ENCODE measurements at regions not wholly inside any gene's neighbourhood (a gene's known extent, or its start where the extent isn't known, plus 50 kb on each side); places are given as distances from the start of the nearest gene placed in this dataset.

DNA sequence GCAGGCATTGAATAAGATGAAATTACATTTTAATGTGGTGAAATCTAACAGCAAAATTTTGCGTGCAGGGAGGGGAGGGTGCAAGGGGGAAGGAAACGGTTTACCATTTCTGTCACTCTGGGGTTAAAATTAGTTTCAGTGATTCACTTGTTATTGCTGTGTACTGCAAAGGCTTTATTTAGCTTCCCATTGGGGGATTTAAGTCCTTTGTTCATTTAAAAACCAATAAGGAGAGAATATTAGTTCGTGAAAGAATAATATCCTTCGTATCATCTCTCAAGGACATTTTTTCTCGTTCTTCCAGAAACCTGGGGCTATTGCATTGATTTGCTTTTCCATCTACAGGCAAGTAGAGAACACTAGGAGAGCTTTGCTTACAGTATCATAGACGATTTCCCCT lies 667.8 kb upstream of the RGMB start:
- Mint-ChIP-seq H3K27ac (ENCODE audit: unreplicated experiment) (no peak overlapping the region), H3K27me3 (ENCODE audit: insufficient read depth, unreplicated experiment) (peaks cover 4% of the 10 kb centered on the region), H3K4me1 (ENCODE audit: low read depth, unreplicated experiment) (no peaks in the 10 kb centered on the region), H3K36me3 (ENCODE audit: insufficient read depth, unreplicated experiment) (no peaks in the 10 kb centered on the region), H3K9me3 (ENCODE audit: unreplicated experiment) (no peaks in the 10 kb centered on the region), H3K4me3 (ENCODE audit: unreplicated experiment) (no peak overlapping the region)
- ChIA-PET CTCF (no interaction called here), POLR2A (no interaction called here)
- no peaks in the 10 kb centered on the region for H3K27me3 ChIP-seq (replicated peaks; ENCODE audit: control insufficient read depth, insufficient read depth, low read length)
- H3K9me3 ChIP-seq, result no peaks in the 10 kb centered on the region
- no peak overlapping the region for H3K4me3 ChIP-seq (ENCODE audit: low read depth, low read length)
- no peak for DNase-seq
- TF ChIP-seq, protein P1, sequence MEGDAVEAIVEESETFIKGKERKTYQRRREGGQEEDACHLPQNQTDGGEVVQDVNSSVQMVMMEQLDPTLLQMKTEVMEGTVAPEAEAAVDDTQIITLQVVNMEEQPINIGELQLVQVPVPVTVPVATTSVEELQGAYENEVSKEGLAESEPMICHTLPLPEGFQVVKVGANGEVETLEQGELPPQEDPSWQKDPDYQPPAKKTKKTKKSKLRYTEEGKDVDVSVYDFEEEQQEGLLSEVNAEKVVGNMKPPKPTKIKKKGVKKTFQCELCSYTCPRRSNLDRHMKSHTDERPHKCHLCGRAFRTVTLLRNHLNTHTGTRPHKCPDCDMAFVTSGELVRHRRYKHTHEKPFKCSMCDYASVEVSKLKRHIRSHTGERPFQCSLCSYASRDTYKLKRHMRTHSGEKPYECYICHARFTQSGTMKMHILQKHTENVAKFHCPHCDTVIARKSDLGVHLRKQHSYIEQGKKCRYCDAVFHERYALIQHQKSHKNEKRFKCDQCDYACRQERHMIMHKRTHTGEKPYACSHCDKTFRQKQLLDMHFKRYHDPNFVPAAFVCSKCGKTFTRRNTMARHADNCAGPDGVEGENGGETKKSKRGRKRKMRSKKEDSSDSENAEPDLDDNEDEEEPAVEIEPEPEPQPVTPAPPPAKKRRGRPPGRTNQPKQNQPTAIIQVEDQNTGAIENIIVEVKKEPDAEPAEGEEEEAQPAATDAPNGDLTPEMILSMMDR (IDR thresholded peaks at IDR 0.05; ENCODE audit: insufficient read depth in 1 of 2, low read depth in 1 of 2, low read length in 1 of 2, severe bottlenecking in 1 of 2, unreplicated experiment in 1 of 2), result no peak
- intact Hi-C loops (cut with micrococcal nuclease; ENCODE audit: unreplicated experiment), result no loop called here
- no peaks in the 10 kb centered on the region for H3K36me3 ChIP-seq (ENCODE audit: control insufficient read depth, insufficient read depth, low read length)
- BruUV-seq (replicated peaks), result no TSS peak
- H3K4me1 ChIP-seq, result no peaks in the 10 kb centered on the region

- no peaks in the 10 kb centered on the region for H3K36me3 Mint-ChIP-seq (ENCODE audit: insufficient read depth, unreplicated experiment)
- H3K9me3 Mint-ChIP-seq (ENCODE audit: unreplicated experiment), result no peaks in the 10 kb centered on the region
- Histone ChIP-seq H3K9me3 (no peaks in the 10 kb centered on the region), H3K36me3 (ENCODE audit: control insufficient read depth, insufficient read depth, low read length) (no peaks in the 10 kb centered on the region), H3K4me1 (no peaks in the 10 kb centered on the region), H3K27me3 (replicated peaks; ENCODE audit: control insufficient read depth, insufficient read depth, low read length) (no peaks in the 10 kb centered on the region), H3K4me3 (ENCODE audit: low read depth, low read length) (no peak overlapping the region)
- ChIA-PET POLR2A (no interaction called here), CTCF (no interaction called here)
- H3K27me3 Mint-ChIP-seq (ENCODE audit: insufficient read depth, unreplicated experiment), result peaks cover 4% of the 10 kb centered on the region
- intact Hi-C loops (cut with micrococcal nuclease; ENCODE audit: unreplicated experiment), result no loop called here
- H3K27ac Mint-ChIP-seq (ENCODE audit: unreplicated experiment), result no peak overlapping the region
- no TSS peak for BruUV-seq (replicated peaks)
- H3K4me1 Mint-ChIP-seq (ENCODE audit: low read depth, unreplicated experiment), result no peaks in the 10 kb centered on the region
- no peak for DNase-seq
- TF ChIP-seq, protein P1 (IDR thresholded peaks at IDR 0.05; ENCODE audit: insufficient read depth in 1 of 2, low read depth in 1 of 2, low read length in 1 of 2, severe bottlenecking in 1 of 2, unreplicated experiment in 1 of 2), result no peak
- H3K4me3 Mint-ChIP-seq (ENCODE audit: unreplicated experiment), result no peak overlapping the region
Observed at GRCh38 chr5:98106116-98107031, 667.1 kb upstream of the RGMB start.

DNA sequence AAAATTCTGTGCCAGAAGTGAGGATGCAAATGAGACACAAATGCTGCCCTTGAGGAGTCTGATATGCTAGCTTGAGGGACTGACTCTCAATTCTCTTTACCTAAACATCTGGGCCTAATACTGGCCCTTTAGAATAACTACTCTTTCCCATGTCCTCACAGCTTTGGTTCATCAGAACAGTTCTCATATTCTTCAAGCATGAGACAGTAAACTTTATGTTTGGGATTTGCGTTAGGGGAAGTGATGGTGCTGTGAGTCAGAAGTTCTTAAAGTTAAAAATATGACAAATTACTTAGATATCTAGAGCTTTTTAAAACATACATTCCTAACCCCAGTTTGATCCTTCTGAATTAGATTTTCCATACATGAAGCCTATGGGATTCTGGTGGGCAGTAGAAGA lies 665.0 kb upstream of the RGMB start:
- no peaks in the 10 kb centered on the region for H3K36me3 Mint-ChIP-seq (ENCODE audit: insufficient read depth, unreplicated experiment)
- Histone ChIP-seq H3K27me3 (replicated peaks; ENCODE audit: control insufficient read depth, insufficient read depth, low read length) (no peaks in the 10 kb centered on the region), H3K36me3 (ENCODE audit: control insufficient read depth, insufficient read depth, low read length) (no peaks in the 10 kb centered on the region), H3K4me1 (no peaks in the 10 kb centered on the region), H3K4me3 (ENCODE audit: low read depth, low read length) (no peak overlapping the region), H3K9me3 (no peaks in the 10 kb centered on the region)
- H3K4me3 Mint-ChIP-seq (ENCODE audit: unreplicated experiment), result no peak overlapping the region
- ChIA-PET CTCF (no interaction called here), POLR2A (no interaction called here)
- H3K27ac Mint-ChIP-seq (ENCODE audit: unreplicated experiment), result no peak overlapping the region
- H3K4me1 Mint-ChIP-seq (ENCODE audit: low read depth, unreplicated experiment), result no peaks in the 10 kb centered on the region
- DNase-seq, result no peak
- intact Hi-C loops (cut with micrococcal nuclease; ENCODE audit: unreplicated experiment), result no loop called here
- BruUV-seq (replicated peaks), result no TSS peak
- TF ChIP-seq, protein P1 (IDR thresholded peaks at IDR 0.05; ENCODE audit: insufficient read depth in 1 of 2, low read depth in 1 of 2, low read length in 1 of 2, severe bottlenecking in 1 of 2, unreplicated experiment in 1 of 2), result no peak
- no peaks in the 10 kb centered on the region for H3K9me3 Mint-ChIP-seq (ENCODE audit: unreplicated experiment)
- H3K27me3 Mint-ChIP-seq (ENCODE audit: insufficient read depth, unreplicated experiment), result peaks cover 4% of the 10 kb centered on the region
